K562 (cell line): ENCODE measurements at regions not wholly inside any gene's neighbourhood (a gene's known extent, or its start where the extent isn't known, plus 50 kb on each side); places are given as distances from the start of the nearest gene placed in this dataset.

Experiments
- CREB3L1 ChIP-seq: fragments of 450-650 bp; IDR thresholded peaks from 2 replicates; pipeline ENCODE4 v1.6.1; 2014; ENCODE audit warnings: low read depth, mild to moderate bottlenecking, moderate library complexity, borderline replicate concordance
- HLTF ChIP-seq: fragments of 450-650 bp; IDR thresholded peaks from 2 replicates; pipeline ENCODE4 v1.6.1; 2016
- MEIS2 ChIP-seq: fragments of 450-650 bp; IDR thresholded peaks from 2 replicates; pipeline ENCODE4 v1.6.1; 2014; ENCODE audit warnings: mild to moderate bottlenecking; ENCODE audit not compliant: partially characterized antibody
- NCOR1 ChIP-seq: fragments of 450-650 bp; IDR thresholded peaks from 2 replicates; pipeline ENCODE4 v1.6.1; 2016; ENCODE audit warnings: mild to moderate bottlenecking, moderate library complexity
- POLR2G ChIP-seq: fragments of 200-400 bp; formaldehyde crosslinking; IDR thresholded peaks from 2 replicates; pipeline ENCODE4 v1.6.1; 2017; ENCODE audit warnings: low read depth, mild to moderate bottlenecking, antibody characterized with exemption, low read length, moderate library complexity
- RCOR1 ChIP-seq, 2 experiments: IDR thresholded peaks; 2 replicates each; pipeline ENCODE4 v1.6.1; 2012; ENCODE audit warnings: low read depth in 2 of 2, low read length in 2 of 2, borderline replicate concordance in 1 of 2, improper control_type of control experiment in 1 of 2
- SIN3B ChIP-seq: fragments of 450-650 bp; IDR thresholded peaks from 2 replicates; pipeline ENCODE4 v1.6.1; 2017; ENCODE audit warnings: low read depth, mild to moderate bottlenecking, moderate library complexity
- TAF15 ChIP-seq: fragments of 200-400 bp; formaldehyde crosslinking; IDR thresholded peaks from 2 replicates; pipeline ENCODE4 v1.6.1; 2017; ENCODE audit warnings: mild to moderate bottlenecking, low read depth, low read length, moderate library complexity
- WHSC1 ChIP-seq: IDR thresholded peaks from one replicate; pipeline ENCODE4 v1.6.1; 2012; ENCODE audit warnings: low read length, control low read depth, inconsistent platforms
- YY1 ChIP-seq, 3 experiments: IDR thresholded peaks; 2 replicates each; pipeline ENCODE4 v1.6.1; 2011; ENCODE audit warnings: low read length in 2 of 3, mild to moderate bottlenecking in 2 of 3, moderate library complexity in 2 of 3, borderline replicate concordance in 1 of 3, control low read depth in 1 of 3, low read depth in 1 of 3; ENCODE audit not compliant: insufficient read depth in 3 of 3, insufficient replicate concordance in 2 of 3, control insufficient read depth in 1 of 3, insufficient read length in 1 of 3; ENCODE audit errors: extremely low read depth in 1 of 3
- ZFP36 ChIP-seq: fragments of 150-350 bp; IDR thresholded peaks from 2 replicates; pipeline ENCODE4 v1.6.1; 2018; ENCODE audit warnings: low read length, low read depth; ENCODE audit not compliant: partially characterized antibody
- ZNF586 ChIP-seq: fragments of 450-650 bp; formaldehyde crosslinking; conservative IDR thresholded peaks from 2 replicates; pipeline ENCODE4 v1.4.0; 2020; ENCODE audit warnings: mild to moderate bottlenecking, moderate library complexity
- TF ChIP-seq, protein P1 (sequence below), 2 experiments: fragments of 450-650 bp; conservative IDR thresholded peaks; 2 replicates each; pipeline ENCODE4 v1.6.1; 2017; ENCODE audit warnings: mild to moderate bottlenecking in 2 of 2, moderate library complexity in 2 of 2
- TF ChIP-seq, protein P2 (sequence below): fragments of 450-650 bp; formaldehyde crosslinking; IDR thresholded peaks from 2 replicates; pipeline ENCODE4 v1.4.0; 2020; ENCODE audit warnings: mild to moderate bottlenecking, moderate library complexity
- TF ChIP-seq, protein P3 (sequence below), 3 experiments: IDR thresholded peaks in 2 of 3; conservative IDR thresholded peaks in 1 of 3; 2 replicates each; pipeline ENCODE4 v1.5.1; 2011 to 2012; ENCODE audit warnings: low read length in 3 of 3, mild to moderate bottlenecking in 3 of 3, control low read depth in 2 of 3, improper control_type of control experiment in 1 of 3, inconsistent platforms in 1 of 3, low read depth in 1 of 3, mixed read lengths in 1 of 3, moderate library complexity in 1 of 3; ENCODE audit not compliant: insufficient read depth in 2 of 3

GRCh38 chr5:90264689-90265544 lies 144.6 kb downstream of the CETN3 start (continued):
- TF ChIP-seq, protein P1, sequence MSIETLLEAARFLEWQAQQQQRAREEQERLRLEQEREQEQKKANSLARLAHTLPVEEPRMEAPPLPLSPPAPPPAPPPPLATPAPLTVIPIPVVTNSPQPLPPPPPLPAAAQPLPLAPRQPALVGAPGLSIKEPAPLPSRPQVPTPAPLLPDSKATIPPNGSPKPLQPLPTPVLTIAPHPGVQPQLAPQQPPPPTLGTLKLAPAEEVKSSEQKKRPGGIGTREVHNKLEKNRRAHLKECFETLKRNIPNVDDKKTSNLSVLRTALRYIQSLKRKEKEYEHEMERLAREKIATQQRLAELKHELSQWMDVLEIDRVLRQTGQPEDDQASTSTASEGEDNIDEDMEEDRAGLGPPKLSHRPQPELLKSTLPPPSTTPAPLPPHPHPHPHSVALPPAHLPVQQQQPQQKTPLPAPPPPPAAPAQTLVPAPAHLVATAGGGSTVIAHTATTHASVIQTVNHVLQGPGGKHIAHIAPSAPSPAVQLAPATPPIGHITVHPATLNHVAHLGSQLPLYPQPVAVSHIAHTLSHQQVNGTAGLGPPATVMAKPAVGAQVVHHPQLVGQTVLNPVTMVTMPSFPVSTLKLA (conservative IDR thresholded peaks at IDR 0.05) = peak; percentile 30 to 36; a peak in 1 of 4 replicates
- TF ChIP-seq ZFP36 = peak; percentile 13
- TF ChIP-seq, protein P2, sequence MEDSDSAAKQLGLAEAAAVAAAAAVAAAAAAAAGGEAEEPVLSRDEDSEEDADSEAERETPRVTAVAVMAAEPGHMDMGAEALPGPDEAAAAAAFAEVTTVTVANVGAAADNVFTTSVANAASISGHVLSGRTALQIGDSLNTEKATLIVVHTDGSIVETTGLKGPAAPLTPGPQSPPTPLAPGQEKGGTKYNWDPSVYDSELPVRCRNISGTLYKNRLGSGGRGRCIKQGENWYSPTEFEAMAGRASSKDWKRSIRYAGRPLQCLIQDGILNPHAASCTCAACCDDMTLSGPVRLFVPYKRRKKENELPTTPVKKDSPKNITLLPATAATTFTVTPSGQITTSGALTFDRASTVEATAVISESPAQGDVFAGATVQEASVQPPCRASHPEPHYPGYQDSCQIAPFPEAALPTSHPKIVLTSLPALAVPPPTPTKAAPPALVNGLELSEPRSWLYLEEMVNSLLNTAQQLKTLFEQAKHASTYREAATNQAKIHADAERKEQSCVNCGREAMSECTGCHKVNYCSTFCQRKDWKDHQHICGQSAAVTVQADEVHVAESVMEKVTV (CRISPR knock-in tag) = peak; percentile 85
- TF ChIP-seq NCOR1 = no peak
- TF ChIP-seq TAF15 = no peak
- peak; percentile 27 for TF ChIP-seq MEIS2
- TF ChIP-seq WHSC1 = no peak
- TF ChIP-seq, protein P3, sequence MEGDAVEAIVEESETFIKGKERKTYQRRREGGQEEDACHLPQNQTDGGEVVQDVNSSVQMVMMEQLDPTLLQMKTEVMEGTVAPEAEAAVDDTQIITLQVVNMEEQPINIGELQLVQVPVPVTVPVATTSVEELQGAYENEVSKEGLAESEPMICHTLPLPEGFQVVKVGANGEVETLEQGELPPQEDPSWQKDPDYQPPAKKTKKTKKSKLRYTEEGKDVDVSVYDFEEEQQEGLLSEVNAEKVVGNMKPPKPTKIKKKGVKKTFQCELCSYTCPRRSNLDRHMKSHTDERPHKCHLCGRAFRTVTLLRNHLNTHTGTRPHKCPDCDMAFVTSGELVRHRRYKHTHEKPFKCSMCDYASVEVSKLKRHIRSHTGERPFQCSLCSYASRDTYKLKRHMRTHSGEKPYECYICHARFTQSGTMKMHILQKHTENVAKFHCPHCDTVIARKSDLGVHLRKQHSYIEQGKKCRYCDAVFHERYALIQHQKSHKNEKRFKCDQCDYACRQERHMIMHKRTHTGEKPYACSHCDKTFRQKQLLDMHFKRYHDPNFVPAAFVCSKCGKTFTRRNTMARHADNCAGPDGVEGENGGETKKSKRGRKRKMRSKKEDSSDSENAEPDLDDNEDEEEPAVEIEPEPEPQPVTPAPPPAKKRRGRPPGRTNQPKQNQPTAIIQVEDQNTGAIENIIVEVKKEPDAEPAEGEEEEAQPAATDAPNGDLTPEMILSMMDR (IDR thresholded peaks at IDR 0.05 in 2 of 3, conservative IDR thresholded peaks at IDR 0.05 in 1 of 3; ENCODE audit: insufficient read depth in 2 of 3, low read depth in 1 of 3, low read length in 3 of 3) = peak; percentile 84 to 95 (median 90)
- 0 out of 4 replicates have a peak, but pooled peaks of 1 of the 2 experiments have one; percentile 24 for TF ChIP-seq RCOR1 (IDR thresholded peaks at IDR 0.05; ENCODE audit: borderline replicate concordance in 1 of 2, low read depth in 2 of 2, low read length in 2 of 2)
- TF ChIP-seq HLTF = no peak
- TF ChIP-seq CREB3L1 = no peak
- TF ChIP-seq ZNF586 (CRISPR knock-in tag) = no peak
- no peak for TF ChIP-seq SIN3B
- TF ChIP-seq POLR2G = no peak
- TF ChIP-seq YY1 (IDR thresholded peaks at IDR 0.05; ENCODE audit: borderline replicate concordance in 1 of 3, control insufficient read depth in 1 of 3, extremely low read depth in 1 of 3, insufficient read depth in 3 of 3, insufficient read length in 1 of 3, insufficient replicate concordance in 2 of 3, low read depth in 1 of 3, low read length in 2 of 3) = peak in 2 of 3 experiments; percentile 15 to 39
